ENCODE measurements at regions not wholly inside any gene's neighbourhood (a gene's known extent, or its start where the extent isn't known, plus 50 kb on each side); places are given as distances from the start of the nearest gene placed in this dataset.

DNA sequence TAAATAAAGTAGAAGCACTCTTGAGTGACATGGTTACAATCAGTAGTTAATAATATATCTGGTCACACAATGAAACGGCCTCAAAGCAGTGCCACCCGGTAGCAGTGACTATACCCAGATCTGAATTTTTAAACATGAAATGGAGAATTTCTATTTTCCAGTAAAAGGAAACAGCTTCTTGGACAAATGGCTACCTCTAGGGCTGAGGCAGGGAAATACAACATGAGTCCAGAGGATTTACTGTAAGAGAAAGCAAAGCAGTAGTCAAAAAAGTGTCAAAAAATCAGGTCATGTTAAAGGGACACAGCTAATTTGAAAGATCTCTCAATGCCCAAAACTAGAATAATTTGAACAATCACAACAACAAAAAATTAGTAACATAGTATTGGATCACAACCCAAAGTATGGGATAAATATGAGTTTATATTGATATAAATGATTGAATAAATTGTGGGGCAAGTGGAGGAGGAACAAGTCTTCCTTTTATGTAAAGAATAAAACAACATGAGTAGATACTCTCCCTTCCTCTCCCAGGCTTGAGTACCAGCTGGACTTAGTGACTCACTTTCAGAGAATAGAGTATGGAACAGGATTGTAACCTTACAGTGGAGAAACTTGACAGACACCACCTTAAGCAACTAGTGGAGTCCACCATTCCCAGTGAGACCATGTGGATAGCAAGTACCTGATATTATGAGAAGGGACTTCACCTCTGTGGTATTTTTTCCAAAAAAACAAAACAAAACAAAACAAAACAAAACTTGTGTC, 180.8 kb downstream of the MBD2 start:
- Mint-ChIP-seq H3K27ac (no peak overlapping the region), H3K9me3 (no peaks in the 10 kb centered on the region), H3K4me1 (no peaks in the 10 kb centered on the region), H3K27me3 (ENCODE audit: low read depth) (no peaks in the 10 kb centered on the region), H3K4me3 (no peak overlapping the region), H3K36me3 (ENCODE audit: insufficient read depth in 1 of 3, low read depth in 3 of 3) (no peaks in the 10 kb centered on the region)
- no peak overlapping the region for H2BK5ac ChIP-seq (ENCODE audit: insufficient read length, low read length)
- no peak overlapping the region for H3K14ac ChIP-seq (ENCODE audit: insufficient read depth, low read length)
- no peak overlapping the region for H3K18ac ChIP-seq (ENCODE audit: insufficient read length, low read depth, low read length)
- H2BK20ac ChIP-seq (ENCODE audit: low read depth, low read length, poor library complexity, severe bottlenecking), result no peak overlapping the region
- H3K4me1 ChIP-seq (ENCODE audit: insufficient read depth, low read length), result no peaks in the 10 kb centered on the region
- no peak overlapping the region for H3K9ac ChIP-seq (ENCODE audit: extremely low read depth, insufficient read length, low read length)
- H3K56ac ChIP-seq (ENCODE audit: insufficient read length, low read depth, low read length), result no peak overlapping the region
- WGBS (ENCODE audit: extremely low coverage, insufficient read length, low lambda C conversion rate), result no CpG with 5 or more reads among the region's 2 CpGs
- H4K5ac ChIP-seq (ENCODE audit: insufficient read length, low read depth, low read length), result no peak overlapping the region
- no peak overlapping the region for H2AK5ac ChIP-seq (ENCODE audit: insufficient read length, low read length)
- H3T11ph ChIP-seq (ENCODE audit: low read length), result no peak overlapping the region
- H3K79me1 ChIP-seq (ENCODE audit: insufficient read depth, low read depth, low read length, poor library complexity, severe bottlenecking), result no peaks in the 10 kb centered on the region
- no peak overlapping the region for H3K4ac ChIP-seq (ENCODE audit: low read depth, low read length)
- H2BK12ac ChIP-seq (ENCODE audit: insufficient read length, low read depth, low read length), result no peak overlapping the region
- no peaks in the 10 kb centered on the region for H3K9me3 ChIP-seq (ENCODE audit: control insufficient read depth, low read depth, low read length)
- no peak overlapping the region for H2BK120ac ChIP-seq (ENCODE audit: low read depth, low read length, poor library complexity, severe bottlenecking)
- H3K27me3 ChIP-seq (ENCODE audit: insufficient read depth, low read length), result no peaks in the 10 kb centered on the region
- H3K23me2 ChIP-seq (ENCODE audit: insufficient read length, low read depth, low read length, poor library complexity, severe bottlenecking), result no peaks in the 10 kb centered on the region
- no peak for DNase-seq
- no peak overlapping the region for H2AFZ ChIP-seq (ENCODE audit: low read length)
- no peak overlapping the region for H3K23ac ChIP-seq (ENCODE audit: insufficient read length, low read depth, low read length)
- no peaks in the 10 kb centered on the region for H4K20me1 ChIP-seq (ENCODE audit: control insufficient read depth, insufficient read depth, insufficient read length)
- H3K4me2 ChIP-seq (ENCODE audit: insufficient read depth, insufficient read length, low read length), result no peak overlapping the region
- H2BK15ac ChIP-seq (ENCODE audit: low read depth, low read length), result no peak overlapping the region
- no peak overlapping the region for H4K8ac ChIP-seq (replicated peaks; ENCODE audit: insufficient read length, low read depth, low read length)
- peak; percentile 27; the same call in 1 of the 3 replicates for TF ChIP-seq CTCF (conservative IDR thresholded peaks at IDR 0.05)
- no peak overlapping the region for H4K91ac ChIP-seq (ENCODE audit: insufficient read length, low read depth, low read length)
- H3K79me2 ChIP-seq (ENCODE audit: insufficient read depth, low read length), result no peaks in the 10 kb centered on the region
- H3K27ac ChIP-seq (ENCODE audit: insufficient read length, low read depth, low read length), result no peak overlapping the region

All from H9 (cell line).